ENCODE measurements at regions not wholly inside any gene's neighbourhood (a gene's known extent, or its start where the extent isn't known, plus 50 kb on each side); places are given as distances from the start of the nearest gene placed in this dataset.

GRCh38 chr17:77436481-77436880 lies 295.7 kb downstream of the SEC14L1 start:
- TF ChIP-seq, protein P1, sequence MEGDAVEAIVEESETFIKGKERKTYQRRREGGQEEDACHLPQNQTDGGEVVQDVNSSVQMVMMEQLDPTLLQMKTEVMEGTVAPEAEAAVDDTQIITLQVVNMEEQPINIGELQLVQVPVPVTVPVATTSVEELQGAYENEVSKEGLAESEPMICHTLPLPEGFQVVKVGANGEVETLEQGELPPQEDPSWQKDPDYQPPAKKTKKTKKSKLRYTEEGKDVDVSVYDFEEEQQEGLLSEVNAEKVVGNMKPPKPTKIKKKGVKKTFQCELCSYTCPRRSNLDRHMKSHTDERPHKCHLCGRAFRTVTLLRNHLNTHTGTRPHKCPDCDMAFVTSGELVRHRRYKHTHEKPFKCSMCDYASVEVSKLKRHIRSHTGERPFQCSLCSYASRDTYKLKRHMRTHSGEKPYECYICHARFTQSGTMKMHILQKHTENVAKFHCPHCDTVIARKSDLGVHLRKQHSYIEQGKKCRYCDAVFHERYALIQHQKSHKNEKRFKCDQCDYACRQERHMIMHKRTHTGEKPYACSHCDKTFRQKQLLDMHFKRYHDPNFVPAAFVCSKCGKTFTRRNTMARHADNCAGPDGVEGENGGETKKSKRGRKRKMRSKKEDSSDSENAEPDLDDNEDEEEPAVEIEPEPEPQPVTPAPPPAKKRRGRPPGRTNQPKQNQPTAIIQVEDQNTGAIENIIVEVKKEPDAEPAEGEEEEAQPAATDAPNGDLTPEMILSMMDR (IDR thresholded peaks at IDR 0.05; ENCODE audit: insufficient read depth, low read length, poor library complexity, severe bottlenecking) = no peak
- TF ChIP-seq EZH2phosphoT487 (conservative IDR thresholded peaks at IDR 0.05; ENCODE audit: low read length) = no peak
